GM18519 (cell line): ENCODE measurements at regions not wholly inside any gene's neighbourhood (a gene's known extent, or its start where the extent isn't known, plus 50 kb on each side); places are given as distances from the start of the nearest gene placed in this dataset.
"Not testable (repeated sequence)": the region's sequence is repeated elsewhere in the genome, so short reads cannot be mapped to it uniquely, and the experiment has no call there.

Source experiments
- ATAC-seq: cut with Tn5 transposase; IDR thresholded peaks from one replicate; pipeline ENCODE4 v1.9.1; 2021; ENCODE audit warnings: mild to moderate bottlenecking, moderate library complexity; ENCODE audit not compliant: unreplicated experiment, low FRiP score

DNA sequence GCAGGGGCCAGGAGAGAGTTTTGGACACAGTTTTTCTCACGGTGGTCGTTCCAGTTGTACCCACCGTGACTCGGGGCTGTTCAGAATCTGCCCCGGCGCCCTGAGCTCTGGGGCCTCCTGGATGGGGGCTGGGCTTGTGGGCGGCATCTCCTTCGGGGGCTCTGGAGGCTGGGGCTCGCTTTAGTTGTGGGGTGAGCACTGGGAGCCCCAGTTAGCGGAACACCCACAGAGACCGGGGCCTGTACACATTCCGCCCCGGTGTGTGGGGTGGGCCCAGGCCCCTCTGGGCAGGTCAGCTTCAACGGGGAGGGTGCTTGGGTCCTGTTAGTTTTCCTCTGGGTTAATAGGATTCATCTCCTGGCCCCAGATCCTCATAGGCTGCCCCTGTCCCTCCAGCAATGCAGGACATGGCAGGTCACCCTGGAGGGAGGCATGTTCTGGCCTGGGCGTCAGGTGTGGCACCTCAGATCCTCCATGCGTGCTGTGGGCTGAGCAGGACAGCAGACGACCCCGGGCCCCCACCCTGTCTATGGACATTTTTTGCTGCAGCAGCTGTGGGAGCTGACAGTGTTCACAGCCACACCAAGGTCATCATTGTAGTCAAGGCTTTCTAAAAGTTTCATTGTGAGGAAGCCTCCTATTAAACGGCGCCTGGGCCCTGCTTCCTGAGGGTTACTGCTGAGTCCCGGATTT, 393.2 kb downstream of the TMEM121 start:
- ATAC-seq = no peak

DNA sequence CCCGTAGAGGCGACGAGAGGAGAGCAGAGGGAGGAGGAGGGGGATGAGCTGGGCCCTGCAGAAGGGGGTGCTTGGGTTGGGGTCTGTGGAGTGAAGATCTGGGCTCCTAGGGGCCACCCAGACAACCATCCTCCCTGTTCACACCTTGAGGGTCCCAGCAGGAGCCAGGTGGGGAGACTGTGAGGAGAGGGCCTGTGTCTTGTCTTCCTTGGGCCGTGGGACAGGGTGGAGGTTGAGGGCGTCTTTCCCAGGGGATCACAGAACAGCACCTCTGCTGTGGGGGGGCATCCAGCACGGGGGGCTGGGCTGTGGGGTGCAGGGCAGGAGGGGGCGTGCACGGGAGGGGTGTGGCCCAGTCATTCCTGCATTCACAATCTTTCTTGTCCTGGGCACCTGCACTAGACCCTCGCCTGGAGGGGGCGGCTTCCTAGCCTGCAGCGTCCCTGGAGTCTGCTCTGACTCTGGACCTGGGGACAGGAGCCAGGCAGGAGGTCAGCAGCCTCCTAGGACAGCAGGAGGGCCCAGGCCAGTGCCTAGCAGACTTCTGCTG, 393.8 kb downstream of the TMEM121 start:
- not testable (repeated sequence) for ATAC-seq

DNA sequence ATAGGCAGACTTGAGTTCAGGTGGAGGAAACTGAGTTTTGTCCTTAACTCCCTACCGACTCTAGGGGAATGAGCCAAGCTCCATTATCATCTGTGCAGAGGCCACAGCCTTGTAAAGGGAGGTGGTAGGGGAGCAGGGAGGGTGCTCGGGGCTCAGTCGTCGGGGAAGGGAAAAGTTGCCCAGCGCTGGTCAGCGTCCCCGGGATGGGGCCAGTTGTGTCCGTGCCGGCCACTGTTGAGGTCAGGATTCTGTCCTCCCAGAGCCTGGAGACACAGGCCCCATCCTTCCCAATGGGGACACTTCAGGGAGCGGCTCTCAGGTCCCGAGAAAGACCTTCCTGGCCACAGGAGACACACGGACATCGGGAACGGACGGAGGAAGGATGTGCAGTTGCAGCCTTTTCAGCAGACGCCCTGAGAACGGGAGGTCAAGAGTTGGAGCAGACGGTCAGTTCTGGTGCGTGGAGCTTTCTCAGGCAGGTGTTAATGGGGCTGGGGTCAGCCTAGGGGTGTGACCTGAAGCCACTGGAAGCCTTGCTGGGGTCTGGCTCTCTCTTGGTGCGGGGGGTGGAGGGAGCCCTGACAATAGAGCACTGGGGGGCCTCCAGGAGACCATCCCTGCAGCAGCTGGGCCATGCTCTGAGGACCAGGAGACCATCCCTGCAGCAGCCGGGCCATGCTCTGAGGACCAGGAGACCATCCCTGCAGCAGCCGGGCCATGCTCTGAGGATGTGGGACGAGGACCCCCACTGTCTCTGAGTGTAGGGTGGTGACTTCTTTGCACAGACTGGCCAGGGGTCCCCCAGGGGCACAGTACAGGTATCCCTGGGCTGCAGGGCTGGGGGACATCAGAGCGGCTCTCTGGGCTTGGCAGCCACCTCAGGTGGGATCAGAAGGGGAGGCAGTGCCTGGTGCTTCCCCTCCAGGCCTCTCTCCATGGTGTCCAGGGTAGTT, 394.7 kb downstream of the TMEM121 start:
- ATAC-seq = not testable (repeated sequence)

DNA sequence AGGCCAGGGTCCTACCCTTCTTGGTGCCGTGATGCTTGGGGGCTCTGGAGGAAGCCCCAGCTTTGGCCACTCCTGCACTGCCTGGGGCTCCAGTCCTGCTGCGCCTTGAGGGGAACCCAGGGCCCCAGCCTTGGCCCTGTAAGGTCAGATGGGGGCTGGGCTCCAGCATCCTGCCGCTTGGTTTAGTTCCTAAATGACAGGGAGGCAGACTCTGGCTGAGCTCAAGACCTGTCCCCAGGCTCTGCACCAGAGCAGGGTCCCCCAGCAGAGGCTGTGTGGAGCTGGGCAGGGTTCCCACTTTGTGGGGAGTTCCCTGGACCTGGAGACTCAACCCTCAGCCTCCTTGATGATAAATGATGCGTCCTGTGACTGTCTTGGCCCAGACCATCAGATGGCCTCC, 395.4 kb downstream of the TMEM121 start:
- ATAC-seq = not testable (repeated sequence)

DNA sequence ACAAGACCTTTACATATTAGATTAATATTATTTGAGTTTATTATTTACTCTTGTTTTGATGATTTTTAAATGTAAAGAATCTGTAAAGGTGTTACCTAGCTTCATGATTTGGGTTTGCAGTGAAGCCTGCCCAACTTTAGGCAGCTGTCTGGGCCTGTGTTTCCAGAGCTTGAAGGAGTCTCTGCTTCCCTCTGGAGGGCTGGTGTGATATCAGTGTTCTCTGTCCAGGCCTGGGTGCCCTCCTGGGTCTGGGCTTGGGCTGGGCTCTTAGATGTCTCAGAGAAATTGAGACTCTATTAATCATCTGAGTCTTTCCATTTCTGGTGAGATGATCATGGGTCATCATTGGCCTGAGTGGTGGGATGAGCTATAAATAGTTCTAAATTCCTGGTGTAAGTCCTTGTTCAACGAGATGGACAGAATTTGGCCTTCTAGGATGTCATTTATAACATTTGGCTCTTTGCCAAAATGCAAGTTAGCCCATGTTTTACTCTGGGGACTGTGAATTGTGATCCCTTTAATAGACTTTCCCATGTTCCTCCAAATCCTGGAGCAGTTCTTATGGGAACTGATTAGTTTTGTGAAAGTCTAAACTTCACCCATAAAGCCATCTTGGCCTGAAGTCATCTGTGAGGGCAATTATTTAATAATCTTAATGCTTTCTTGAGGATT, 397.3 kb downstream of the TMEM121 start:
- not testable (repeated sequence) for ATAC-seq

DNA sequence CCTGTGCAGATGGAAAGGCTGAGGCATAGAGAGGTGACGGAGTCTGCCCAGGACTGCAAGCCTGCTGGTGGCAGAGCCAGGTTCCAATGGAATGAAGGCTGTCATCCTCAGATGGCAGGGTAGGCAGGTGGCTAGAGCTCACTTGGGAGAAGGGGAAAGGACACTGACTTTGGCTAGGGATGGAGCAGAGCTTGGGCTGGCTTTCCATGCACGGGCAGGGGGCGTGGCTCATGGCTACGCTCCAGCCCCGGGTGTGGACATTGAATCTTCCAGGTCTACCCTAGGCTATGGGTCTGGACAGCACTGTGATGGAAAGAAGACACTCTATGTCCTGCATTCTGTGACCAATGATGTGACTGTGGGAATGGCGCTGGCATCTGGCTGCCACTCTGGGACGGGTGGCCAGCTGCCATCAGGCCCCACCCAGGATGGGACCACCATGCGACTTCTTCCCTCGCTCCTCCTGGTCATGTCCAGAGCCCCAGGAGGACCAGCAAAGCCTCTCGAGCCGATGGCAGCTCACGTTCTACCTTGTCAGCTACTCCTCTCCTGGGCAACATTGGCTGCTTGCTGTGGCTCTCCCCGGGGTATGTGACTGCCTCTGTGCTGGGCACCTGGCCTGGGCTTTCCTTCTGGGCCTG, 398.7 kb downstream of the TMEM121 start:
- no peak for ATAC-seq

DNA sequence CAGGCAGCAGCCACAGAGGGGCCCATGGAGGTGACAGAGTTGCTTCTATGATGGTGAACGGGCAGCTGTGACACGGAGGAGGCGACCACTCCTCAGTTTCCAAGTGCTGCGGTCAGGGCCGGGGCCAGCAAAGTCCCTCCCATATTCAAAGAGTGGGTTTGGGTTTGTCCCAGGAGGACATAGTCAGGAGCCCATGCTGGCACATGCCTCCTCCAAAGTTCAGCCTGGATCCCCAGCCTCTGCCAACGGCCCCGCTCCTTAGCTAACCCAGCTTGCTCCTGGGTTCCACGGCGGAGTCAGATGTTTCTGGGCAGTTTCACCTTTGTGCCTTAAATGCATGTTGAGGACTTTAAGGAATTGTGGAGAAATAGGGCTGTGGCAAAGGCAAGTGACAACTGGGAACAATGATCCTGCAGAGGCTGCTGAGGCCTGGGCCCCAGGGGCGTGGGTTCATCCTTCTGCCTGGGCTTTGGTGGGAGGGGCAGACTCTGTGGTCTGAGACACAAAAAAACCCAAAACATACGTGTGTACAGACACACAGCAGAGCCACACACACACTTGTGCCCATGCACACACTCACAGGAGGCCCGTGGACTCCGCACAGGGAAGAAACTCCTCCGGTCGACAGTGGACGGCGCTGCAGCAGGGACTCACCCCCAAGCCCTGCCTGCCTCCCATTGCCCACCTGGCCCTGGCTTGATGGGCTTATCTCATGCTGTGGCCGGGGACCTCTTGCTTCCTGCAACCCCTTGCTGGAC, 399.4 kb downstream of the TMEM121 start:
- no peak for ATAC-seq

DNA sequence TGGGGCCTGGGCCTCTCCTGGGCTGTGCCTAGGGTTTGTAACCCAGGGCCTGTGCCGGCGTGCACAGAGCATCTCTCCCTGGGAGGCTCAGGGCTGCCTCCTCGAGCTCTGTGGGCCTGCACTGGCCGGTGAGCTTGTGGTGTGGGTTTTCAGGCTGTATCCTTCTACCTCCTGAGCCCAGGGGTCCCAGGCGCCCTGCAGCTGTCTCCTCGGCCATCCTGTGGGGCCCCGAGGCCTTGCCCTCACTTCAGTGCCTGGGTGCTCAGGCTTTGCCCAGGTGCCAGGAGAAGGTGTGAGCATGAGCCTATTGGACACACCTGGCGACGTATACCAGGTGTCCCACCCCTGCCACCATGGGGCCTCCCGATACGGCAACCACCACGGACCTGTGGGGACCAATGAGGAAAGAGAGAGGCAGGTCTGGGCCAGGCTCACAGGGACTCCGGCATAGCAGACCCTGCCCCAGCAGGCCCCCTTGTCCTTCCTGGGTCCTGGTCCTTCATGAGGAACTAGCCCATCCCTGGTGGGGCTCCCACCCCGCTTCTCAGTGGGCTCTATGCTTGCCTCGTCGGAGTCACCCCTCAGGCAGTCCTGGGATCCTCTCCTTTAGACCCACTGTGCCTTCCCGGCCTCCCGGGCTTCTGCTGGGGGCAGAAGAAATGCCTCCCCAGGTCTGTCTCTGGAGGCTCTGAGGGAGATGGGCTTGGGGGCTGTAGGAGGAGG, 400.2 kb downstream of the TMEM121 start:
- no peak for ATAC-seq

DNA sequence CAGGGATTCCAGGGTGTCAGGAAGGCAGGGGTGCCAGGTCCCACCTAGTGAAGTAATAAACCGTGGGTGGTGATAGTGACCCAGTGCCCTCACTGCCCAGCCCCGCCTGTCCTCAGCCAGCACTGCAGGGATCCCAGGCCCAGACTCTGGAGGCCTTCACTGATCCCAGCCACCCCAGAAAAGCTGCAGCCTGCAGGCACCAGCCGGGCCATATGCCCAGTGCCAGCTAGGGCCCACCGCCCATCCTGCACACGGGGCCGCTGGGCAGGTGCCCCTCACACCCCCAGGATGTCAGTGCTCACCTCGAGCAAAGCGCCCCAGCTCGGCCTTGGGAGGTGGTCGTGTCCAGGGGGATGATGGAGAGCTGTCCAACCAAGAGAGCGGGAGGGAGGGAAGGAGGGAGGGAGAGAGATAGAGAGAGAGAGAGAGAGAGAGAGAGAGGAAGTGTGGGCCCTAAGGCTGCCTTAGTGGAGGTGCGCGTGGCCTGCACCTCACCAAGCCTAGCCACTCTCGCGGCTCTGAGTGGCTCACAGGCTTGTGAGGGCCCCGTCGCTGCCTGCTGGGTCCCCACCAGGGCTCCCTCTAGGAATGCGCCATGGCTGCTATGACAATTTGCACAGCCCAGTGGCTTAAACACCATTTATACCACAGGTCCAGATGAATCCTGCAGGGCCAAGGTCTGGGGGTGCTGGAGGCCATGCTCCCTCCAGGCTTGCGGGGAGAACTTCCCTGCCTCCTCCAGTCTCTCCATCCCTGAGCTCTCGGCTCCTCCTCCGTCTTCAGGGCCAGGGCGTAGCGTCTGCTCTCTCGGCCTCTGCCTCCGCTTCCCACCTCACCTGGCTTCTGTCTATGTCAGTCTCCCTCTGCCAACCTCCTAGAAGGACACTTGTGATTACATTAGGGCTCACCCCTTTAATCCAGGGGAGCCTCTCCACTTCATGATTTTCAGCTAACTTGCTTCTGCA, 401.0 kb downstream of the TMEM121 start:
- ATAC-seq = no peak

DNA sequence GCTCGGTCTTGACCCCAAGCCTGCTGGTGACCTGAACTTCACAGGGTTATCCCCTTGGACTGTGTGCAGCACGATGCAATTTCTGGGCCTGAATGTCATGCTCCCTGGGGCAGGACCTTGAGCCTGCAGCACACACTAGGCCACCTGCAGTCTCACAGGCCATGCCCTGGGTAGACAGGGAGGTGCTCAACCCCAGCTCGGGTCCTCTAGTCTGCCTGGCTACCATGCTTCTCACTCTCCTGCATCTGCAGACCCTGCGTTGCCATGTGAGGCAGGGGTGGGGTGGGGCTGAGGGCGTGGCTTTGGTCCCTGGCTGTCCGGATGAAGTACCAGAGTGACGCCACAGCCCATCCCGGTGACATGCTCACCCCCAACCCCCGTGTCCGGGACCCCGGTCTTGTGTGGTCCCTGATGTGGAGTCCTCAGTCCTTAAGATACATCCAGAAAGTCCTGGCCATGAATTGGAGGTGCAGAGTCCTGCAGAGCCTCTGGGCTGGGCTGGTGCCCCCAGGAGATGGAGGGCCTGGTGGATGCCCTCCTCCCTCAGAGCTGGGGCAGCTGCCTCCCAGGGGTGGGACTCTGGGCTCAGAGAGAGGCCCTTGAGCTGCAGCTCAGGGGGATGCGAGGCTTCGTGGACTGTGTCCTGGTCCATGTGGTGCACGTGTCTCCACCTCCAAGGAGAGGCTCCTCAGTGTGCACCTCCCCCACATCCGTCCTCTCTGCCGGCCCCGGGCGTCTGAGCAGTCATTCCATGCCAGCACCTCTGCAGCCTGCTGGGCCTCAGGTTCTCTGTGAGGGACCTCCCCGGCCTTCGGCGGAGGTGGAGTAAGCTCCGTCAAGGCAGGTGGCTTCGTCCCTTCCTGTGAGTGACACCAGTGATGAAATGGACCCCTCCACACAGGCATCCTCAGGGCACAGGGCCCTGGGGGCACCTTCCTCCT, 402.1 kb downstream of the TMEM121 start:
- ATAC-seq = not testable (repeated sequence)

DNA sequence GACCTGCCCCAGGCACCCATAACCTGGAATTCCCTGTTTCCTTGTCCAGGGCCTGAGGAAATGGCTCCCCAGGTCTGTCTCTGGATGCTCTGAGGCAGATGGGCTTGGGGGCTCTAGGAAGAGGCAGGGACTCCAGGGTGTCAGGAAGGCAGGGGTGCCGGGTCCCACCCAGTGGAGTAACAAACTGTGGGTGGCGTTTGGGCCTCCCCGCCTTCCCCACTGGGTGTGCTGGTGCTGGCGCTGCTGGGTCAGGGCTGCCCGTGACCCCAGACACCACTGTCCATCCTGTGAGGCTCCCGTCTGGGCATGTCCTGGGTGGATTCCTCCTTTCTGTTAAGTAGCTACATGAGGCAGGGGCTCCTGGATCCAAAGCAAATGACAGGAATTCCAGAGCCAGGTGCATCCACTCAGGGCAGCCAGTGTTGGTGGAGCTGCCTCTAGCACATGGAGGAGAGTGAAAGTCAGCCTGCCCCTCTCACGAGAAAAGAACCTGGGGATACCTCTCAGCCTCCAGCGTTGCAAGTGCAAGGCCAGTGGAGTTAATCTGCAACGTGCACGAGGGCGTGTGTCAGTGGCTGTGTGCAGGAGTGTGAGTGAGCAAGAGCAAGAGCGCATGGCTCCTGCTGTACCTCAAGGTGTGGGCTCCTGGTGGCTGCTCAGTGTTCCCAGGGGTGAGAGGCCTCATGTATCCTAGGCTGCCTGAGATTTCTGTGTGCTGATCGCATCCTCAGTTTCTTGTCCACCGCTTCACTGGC, 403.1 kb downstream of the TMEM121 start:
- ATAC-seq = no peak

DNA sequence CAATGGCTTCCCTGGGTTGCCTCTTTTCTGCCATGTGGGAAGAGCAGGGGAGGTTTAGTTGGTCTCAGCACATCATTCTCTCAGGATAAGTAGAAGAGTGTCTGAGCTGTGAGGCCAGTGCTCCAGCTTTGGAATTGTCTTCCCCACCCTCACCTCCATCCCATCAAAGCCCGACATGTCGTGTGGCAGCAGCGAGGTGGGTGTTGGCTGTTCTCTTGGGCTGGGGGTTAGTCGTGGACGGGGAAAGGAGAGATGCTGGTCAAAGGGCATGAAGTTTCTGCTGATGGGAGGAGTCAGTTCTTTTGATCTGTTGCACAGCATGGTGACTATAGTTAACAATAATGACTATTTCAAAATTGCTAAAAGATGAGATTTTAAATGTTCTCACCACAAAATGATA, 404.2 kb downstream of the TMEM121 start:
- ATAC-seq = no peak

DNA sequence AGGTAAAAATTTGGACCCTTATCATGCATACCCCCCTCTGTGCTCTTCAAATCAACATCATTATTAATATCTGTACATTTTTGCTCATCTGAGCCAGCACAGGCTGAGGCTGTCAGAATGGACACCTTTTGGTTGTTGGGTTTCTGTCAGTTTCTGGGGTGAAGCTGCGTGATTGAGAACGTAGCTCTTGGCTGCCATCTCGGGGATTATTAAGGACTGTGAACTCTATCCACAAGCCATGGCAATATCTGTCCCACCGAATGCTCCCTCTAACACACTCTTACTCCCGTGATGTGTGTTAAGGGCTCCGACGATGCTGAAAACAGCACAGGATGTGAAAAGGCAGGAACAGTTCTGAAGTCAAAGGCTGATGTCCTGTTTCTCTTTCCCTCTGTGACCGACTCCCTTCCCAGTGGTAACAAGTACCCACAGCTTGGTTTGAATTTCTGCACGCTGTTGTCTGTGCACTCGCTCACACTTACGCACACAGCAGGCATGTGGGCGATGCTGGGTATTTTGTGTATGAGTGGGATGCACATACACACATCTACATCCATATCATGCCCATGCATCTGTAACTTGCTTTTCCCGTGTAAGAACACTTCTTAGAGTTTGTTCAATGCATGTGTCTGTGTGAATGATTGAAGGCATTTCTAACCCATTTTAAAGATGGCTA, 405.6 kb downstream of the TMEM121 start:
- ATAC-seq = no peak

DNA sequence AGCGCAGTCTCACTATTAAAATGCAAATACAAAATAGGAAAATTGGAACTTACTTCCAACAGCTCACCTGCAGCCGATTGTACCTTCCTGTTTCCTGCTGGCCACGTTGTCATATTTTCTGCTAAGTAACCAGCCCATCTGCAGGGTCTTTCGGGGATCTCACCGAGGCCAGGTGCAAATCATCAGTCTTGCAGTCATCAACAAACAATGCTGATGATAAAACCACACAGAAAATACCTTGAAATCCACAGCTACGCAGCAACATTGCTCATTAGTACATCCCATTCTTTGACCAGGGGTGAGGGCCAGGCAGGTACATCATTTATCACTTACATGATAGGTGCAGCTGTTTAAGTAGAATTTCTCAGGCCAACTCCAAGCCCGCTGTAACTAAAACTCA, 406.9 kb downstream of the TMEM121 start:
- ATAC-seq = no peak

DNA sequence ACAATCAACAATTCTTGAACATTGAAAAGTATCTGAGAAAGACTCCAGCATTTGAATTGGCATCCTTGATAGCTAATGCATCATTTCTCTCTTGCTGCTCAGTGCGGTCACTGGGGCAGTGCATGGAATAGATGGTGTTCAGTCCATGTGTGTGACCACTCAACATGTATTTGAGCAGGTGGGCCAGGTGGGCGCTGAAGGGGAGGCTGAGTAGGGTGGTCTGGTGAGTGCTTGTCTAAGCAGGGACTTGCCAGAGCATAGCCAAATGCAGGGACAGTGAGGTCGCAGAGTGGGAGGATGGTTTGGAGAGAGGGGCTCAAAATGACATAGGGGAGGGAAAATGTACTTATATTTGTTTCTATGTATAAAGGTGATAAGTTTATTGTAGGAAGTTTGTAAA, 409.0 kb downstream of the TMEM121 start:
- no peak for ATAC-seq
